H1 (cell line): ENCODE measurements at regions not wholly inside any gene's neighbourhood (a gene's known extent, or its start where the extent isn't known, plus 50 kb on each side); places are given as distances from the start of the nearest gene placed in this dataset.

Source experiments
- BACH1 ChIP-seq: IDR thresholded peaks from 2 replicates; pipeline ENCODE4 v1.6.1; 2012; ENCODE audit warnings: low read length, improper control_type of control experiment
- CHD7 ChIP-seq: fragments of 300-600 bp; sonication (generic); IDR thresholded peaks from 2 replicates; pipeline ENCODE4 v1.7.1; 2012; ENCODE audit warnings: low read length, moderate library complexity, mild to moderate bottlenecking, inconsistent platforms; ENCODE audit not compliant: insufficient replicate concordance
- CREB1 ChIP-seq: IDR thresholded peaks from 2 replicates; pipeline ENCODE4 v1.6.1; 2012; ENCODE audit warnings: inconsistent platforms
- GABPA ChIP-seq: IDR thresholded peaks from 2 replicates; pipeline ENCODE4 v1.6.1; 2011; ENCODE audit warnings: mild to moderate bottlenecking, low read length, moderate library complexity, borderline replicate concordance; ENCODE audit not compliant: insufficient read depth
- KDM1A ChIP-seq: fragments of 200-600, 300-600 bp; sonication (generic); IDR thresholded peaks from 2 replicates; pipeline ENCODE4 v1.7.1; 2016; ENCODE audit warnings: mild to moderate bottlenecking, low read length, borderline replicate concordance
- NANOG ChIP-seq: IDR thresholded peaks from 2 replicates; pipeline ENCODE4 v1.6.1; 2011; ENCODE audit warnings: low read length, low read depth, mild to moderate bottlenecking, inconsistent platforms; ENCODE audit not compliant: insufficient read depth, poor library complexity, severe bottlenecking
- NRF1 ChIP-seq: IDR thresholded peaks from 2 replicates; pipeline ENCODE4 v1.6.1; 2011; ENCODE audit warnings: mild to moderate bottlenecking, low read depth, low read length, improper control_type of control experiment
- POLR2AphosphoS5 ChIP-seq: IDR thresholded peaks from 2 replicates; pipeline ENCODE4 v1.6.1; 2011; ENCODE audit warnings: low read depth, low read length

- TF ChIP-seq CHD7 = no peak
- TF ChIP-seq GABPA = no peak
- TF ChIP-seq BACH1 = no peak
- no peak for TF ChIP-seq CREB1
- no peak for TF ChIP-seq NRF1
- TF ChIP-seq POLR2AphosphoS5 = no peak
- TF ChIP-seq KDM1A = no peak
- no peak for TF ChIP-seq NANOG
Measured at GRCh38 chr12:78666584-78666983, 198.0 kb upstream of the SYT1 start (continued).
